OCI-LY7 (cell line): ENCODE measurements at regions not wholly inside any gene's neighbourhood (a gene's known extent, or its start where the extent isn't known, plus 50 kb on each side); places are given as distances from the start of the nearest gene placed in this dataset.
A peak's percentile ranks its signal among the peaks of the same experiment; 100 is the strongest.

Source experiments
- BruUV-seq: library from RNA; stranded (reverse); fragments of 400-500 nt; replicated peaks from 2 replicates; lab custom pipeline; 2021; lab: Mats Ljungman, UMichigan
- CTCF ChIA-PET: fragments of 300-600 bp; sonication (Branson Sonifier 250); formaldehyde crosslinking; loops from one replicate; lab custom pipeline; 2022; ENCODE audit warnings: antibody characterized with exemption; ENCODE audit not compliant: unreplicated experiment; lab: Charles Lee
- POLR2A ChIA-PET: fragments of 300-600 bp; sonication (Branson Sonifier 250); formaldehyde crosslinking; loops from one replicate; lab custom pipeline; 2022; ENCODE audit warnings: antibody characterized with exemption; lab: Charles Lee
- DNase-seq: peaks from one replicate; pipeline ENCODE4 v3.0.0-alpha.2; 2015; ENCODE audit warnings: low spot score
- H2AFZ ChIP-seq: fragments of 200-600 bp; sonication (generic), shearing (Covaris generic); 2 replicates; pipeline ENCODE4 v1.6.1; 2014; ENCODE audit warnings: mild to moderate bottlenecking, antibody characterized with exemption, low read length, moderate library complexity
- H3K27ac ChIP-seq: fragments of 200-600 bp; sonication (generic); 2 replicates; pipeline ENCODE4 v1.5.1; 2014; ENCODE audit warnings: mixed run types, low read depth, mild to moderate bottlenecking, moderate library complexity, low read length, inconsistent platforms; ENCODE audit not compliant: poor library complexity, severe bottlenecking
- H3K36me3 ChIP-seq: fragments of 200-600 bp; sonication (generic); 2 replicates; pipeline ENCODE4 v1.6.1; 2014; ENCODE audit warnings: mild to moderate bottlenecking, antibody characterized with exemption, low read length, moderate library complexity, mixed read lengths; ENCODE audit not compliant: insufficient read depth
- H3K4me1 ChIP-seq: fragments of 200-600 bp; sonication (generic); 2 replicates; pipeline ENCODE4 v1.5.1; 2014; ENCODE audit warnings: mild to moderate bottlenecking, low read length; ENCODE audit not compliant: insufficient read depth, poor library complexity, severe bottlenecking
- H3K4me2 ChIP-seq: fragments of 200-600 bp; sonication (generic); 2 replicates; pipeline ENCODE4 v1.6.1; 2014; ENCODE audit warnings: mild to moderate bottlenecking, low read length
- H3K4me3 ChIP-seq: fragments of 200-600 bp; sonication (generic); 2 replicates; pipeline ENCODE4 v1.5.1; 2014; ENCODE audit warnings: mild to moderate bottlenecking, low read depth, low read length; ENCODE audit not compliant: poor library complexity, severe bottlenecking
- H3K79me2 ChIP-seq: fragments of 200-600 bp; sonication (generic); 2 replicates; pipeline ENCODE4 v1.6.1; 2016; ENCODE audit warnings: low read depth, mild to moderate bottlenecking, low read length, moderate library complexity, mixed read lengths; ENCODE audit not compliant: insufficient read depth
- H3K9me2 ChIP-seq: fragments of 200-600 bp; sonication (generic); 2 replicates; pipeline ENCODE4 v1.6.1; 2016; ENCODE audit warnings: mild to moderate bottlenecking, low read length, mixed read lengths; ENCODE audit not compliant: insufficient read depth
- H3K9me3 ChIP-seq: fragments of 200-600 bp; sonication (generic); 2 replicates; pipeline ENCODE4 v1.6.1; 2014; ENCODE audit warnings: mild to moderate bottlenecking, mixed run types, low read length, mixed read lengths
- H4K20me1 ChIP-seq: fragments of 200-600 bp; sonication (generic); 2 replicates; pipeline ENCODE4 v1.6.1; 2014; ENCODE audit warnings: mild to moderate bottlenecking, antibody characterized with exemption, low read length, moderate library complexity, mixed read lengths; ENCODE audit not compliant: insufficient read depth
- CTCF ChIP-seq: fragments of 200-600 bp; sonication (generic); conservative IDR thresholded peaks from 2 replicates; pipeline ENCODE4 v1.5.1; 2014; ENCODE audit warnings: mild to moderate bottlenecking, antibody characterized with exemption, low read length, moderate library complexity, mixed read lengths
- EZH2phosphoT487 ChIP-seq: fragments of 200-600 bp; sonication (generic); IDR thresholded peaks from 2 replicates; pipeline ENCODE4 v1.6.1; 2018; ENCODE audit warnings: low read depth, borderline replicate concordance, mild to moderate bottlenecking, mixed run types, antibody characterized with exemption, low read length, moderate library complexity, mixed read lengths
- intact Hi-C: fragments of 100-400 bp; cut with micrococcal nuclease; formaldehyde crosslinking; loops from one replicate; pipeline ENCODE4 v1.10.0; 2022; ENCODE audit not compliant: unreplicated experiment

GRCh38 chr10:44307691-44308090 is 77.2 kb downstream of the CXCL12 start:
- Histone ChIP-seq H3K4me1 (no peaks in the 10 kb centered on the region), H3K79me2 (no peaks in the 10 kb centered on the region), H4K20me1 (no peaks in the 10 kb centered on the region), H3K4me2 (no peak overlapping the region), H3K4me3 (no peak overlapping the region), H3K36me3 (no peaks in the 10 kb centered on the region), H2AFZ (no peak overlapping the region), H3K9me3 (no peaks in the 10 kb centered on the region; the same call in 1 of the 2 replicates), H3K27ac (no peak overlapping the region), H3K9me2 (no peaks in the 10 kb centered on the region)
- no peak for TF ChIP-seq CTCF
- no peak for TF ChIP-seq EZH2phosphoT487
- intact Hi-C loops: no loop called here
- DNase-seq: no peak
- BruUV-seq: no TSS peak
- POLR2A ChIA-PET: no interaction called here
- CTCF ChIA-PET: no interaction called here

- no TSS peak for BruUV-seq
- TF ChIP-seq CTCF: peak; percentile 55
- no peak for TF ChIP-seq EZH2phosphoT487
- Histone ChIP-seq H3K4me2 (no peak overlapping the region), H3K9me3 (no peaks in the 10 kb centered on the region; the same call in 1 of the 2 replicates), H3K79me2 (no peaks in the 10 kb centered on the region), H4K20me1 (no peaks in the 10 kb centered on the region), H3K36me3 (no peaks in the 10 kb centered on the region), H3K9me2 (no peaks in the 10 kb centered on the region), H3K4me1 (no peaks in the 10 kb centered on the region), H3K4me3 (no peak overlapping the region), H3K27ac (no peak overlapping the region), H2AFZ (no peak overlapping the region)
- POLR2A ChIA-PET: no interaction called here
- intact Hi-C loops: no loop called here
- DNase-seq: peak; percentile 15
- CTCF ChIA-PET: no interaction called here
Measured at GRCh38 chr10:44306762-44307161, 78.1 kb downstream of the CXCL12 start.

GRCh38 chr10:44306147-44306710 is 78.7 kb downstream of the CXCL12 start:
- H2AFZ ChIP-seq: no peak overlapping the region
- TF ChIP-seq EZH2phosphoT487 (no peak), CTCF (no peak)
- ChIA-PET CTCF (no interaction called here), POLR2A (no interaction called here)
- H3K4me3 ChIP-seq: no peak overlapping the region
- DNase-seq: no peak
- H3K79me2 ChIP-seq: no peaks in the 10 kb centered on the region
- intact Hi-C loops: no loop called here
- BruUV-seq: no TSS peak
- H3K36me3 ChIP-seq: no peaks in the 10 kb centered on the region
- H3K4me2 ChIP-seq: no peak overlapping the region
- H3K9me3 ChIP-seq: no peaks in the 10 kb centered on the region; the same call in 1 of the 2 replicates
- H3K4me1 ChIP-seq: no peaks in the 10 kb centered on the region
- H3K27ac ChIP-seq: no peak overlapping the region
- H4K20me1 ChIP-seq: no peaks in the 10 kb centered on the region
- no peaks in the 10 kb centered on the region for H3K9me2 ChIP-seq
